Breast epithelium (tissue), 4 donors: ENCODE measurements at regions not wholly inside any gene's neighbourhood (a gene's known extent, or its start where the extent isn't known, plus 50 kb on each side); places are given as distances from the start of the nearest gene placed in this dataset.
"Not testable (repeated sequence)": the region's sequence is repeated elsewhere in the genome, so short reads cannot be mapped to it uniquely, and the experiment has no call there.

Experiments used
- DNase-seq, 2 donors: peaks; one replicate each; pipeline ENCODE4 v3.0.0-alpha.2; 2019; ENCODE audit warnings: low spot score in 2 of 2
- H3K27ac ChIP-seq, 2 donors: fragments of 200-600 bp; sonication (generic) in 1 of 2; one replicate each; pipeline ENCODE4 v1.5.1; 2016 to 2019; ENCODE audit warnings: mild to moderate bottlenecking in 1 of 2
- H3K27me3 ChIP-seq, 2 donors: fragments of 200-600 bp; sonication (generic) in 1 of 2; one replicate each; pipeline versions ENCODE4 v1.5.1 to v1.6.0; 2017 to 2019; ENCODE audit warnings: control low read depth in 1 of 2, mild to moderate bottlenecking in 1 of 2
- H3K36me3 ChIP-seq: fragments of 200-600 bp; one replicate; pipeline ENCODE4 v1.5.1; 2019
- H3K4me1 ChIP-seq, 2 donors: fragments of 200-600 bp; sonication (generic); one replicate each; pipeline ENCODE4 v1.5.1; 2016 to 2019; ENCODE audit warnings: control low read depth in 1 of 2
- H3K4me3 ChIP-seq, 3 donors: fragments of 200-600 bp; sonication (generic); 1 replicate in 2 of 3; 2 replicates in 1 of 3; pipeline ENCODE4 v1.5.1; 2016 to 2019; ENCODE audit warnings: mild to moderate bottlenecking in 3 of 3, moderate library complexity in 2 of 3
- H3K9me3 ChIP-seq, 2 donors: fragments of 200-600 bp; sonication (generic) in 1 of 2; one replicate each; pipeline ENCODE4 v1.5.1; 2016 to 2019; ENCODE audit warnings: control low read depth in 1 of 2
- POLR2A ChIP-seq: fragments of 450-650 bp; IDR thresholded peaks from one replicate; pipeline ENCODE4 v1.6.1; 2016; ENCODE audit warnings: antibody characterized with exemption, mild to moderate bottlenecking, moderate library complexity
- POLR2AphosphoS5 ChIP-seq, 3 donors: sonication (generic); formaldehyde crosslinking; IDR thresholded peaks; one replicate each; pipeline ENCODE4 v1.6.1; 2017; ENCODE audit warnings: antibody characterized with exemption in 3 of 3
- intact Hi-C: fragments of 100-400 bp; cut with DNase I; formaldehyde crosslinking; loops from one replicate; pipeline ENCODE4 v1.15.1; 2023; ENCODE audit warnings: low total_unique reads
- TF ChIP-seq, protein P1 (sequence below), 3 donors: fragments of 450-650 bp; IDR thresholded peaks; one replicate each; pipeline ENCODE4 v1.5.1; 2016 to 2017; ENCODE audit warnings: antibody characterized with exemption in 3 of 3, mild to moderate bottlenecking in 3 of 3, moderate library complexity in 3 of 3

DNA sequence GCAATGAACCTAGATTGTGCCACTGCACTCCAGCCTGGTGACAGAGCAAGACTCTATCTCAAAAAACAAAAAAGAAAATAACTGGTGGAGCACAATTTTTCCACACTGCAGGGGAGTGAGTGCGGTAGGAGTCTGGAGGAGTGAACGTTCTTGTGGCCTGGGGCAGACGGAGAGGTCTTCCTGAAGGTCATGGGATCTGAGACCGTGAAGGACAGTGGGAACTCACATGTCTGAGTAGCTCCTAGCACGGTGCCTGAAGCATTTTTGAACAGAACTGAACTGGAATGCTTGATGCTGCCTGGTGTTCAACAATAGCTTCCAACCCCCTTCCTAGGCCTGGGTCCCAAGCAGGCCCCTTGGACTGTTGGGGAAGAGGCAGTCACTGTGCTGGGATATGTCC is 84.3 kb upstream of the PODXL start:
- Histone ChIP-seq H3K27me3 (no peaks in the 10 kb centered on the region), H3K4me1 (no peaks in the 10 kb centered on the region), H3K36me3 (no peaks in the 10 kb centered on the region), H3K9me3 (no peaks in the 10 kb centered on the region), H3K4me3 (no peak overlapping the region), H3K27ac (no peak overlapping the region)
- no peak for DNase-seq
- TF ChIP-seq, protein P1, sequence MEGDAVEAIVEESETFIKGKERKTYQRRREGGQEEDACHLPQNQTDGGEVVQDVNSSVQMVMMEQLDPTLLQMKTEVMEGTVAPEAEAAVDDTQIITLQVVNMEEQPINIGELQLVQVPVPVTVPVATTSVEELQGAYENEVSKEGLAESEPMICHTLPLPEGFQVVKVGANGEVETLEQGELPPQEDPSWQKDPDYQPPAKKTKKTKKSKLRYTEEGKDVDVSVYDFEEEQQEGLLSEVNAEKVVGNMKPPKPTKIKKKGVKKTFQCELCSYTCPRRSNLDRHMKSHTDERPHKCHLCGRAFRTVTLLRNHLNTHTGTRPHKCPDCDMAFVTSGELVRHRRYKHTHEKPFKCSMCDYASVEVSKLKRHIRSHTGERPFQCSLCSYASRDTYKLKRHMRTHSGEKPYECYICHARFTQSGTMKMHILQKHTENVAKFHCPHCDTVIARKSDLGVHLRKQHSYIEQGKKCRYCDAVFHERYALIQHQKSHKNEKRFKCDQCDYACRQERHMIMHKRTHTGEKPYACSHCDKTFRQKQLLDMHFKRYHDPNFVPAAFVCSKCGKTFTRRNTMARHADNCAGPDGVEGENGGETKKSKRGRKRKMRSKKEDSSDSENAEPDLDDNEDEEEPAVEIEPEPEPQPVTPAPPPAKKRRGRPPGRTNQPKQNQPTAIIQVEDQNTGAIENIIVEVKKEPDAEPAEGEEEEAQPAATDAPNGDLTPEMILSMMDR (IDR thresholded peaks at IDR 0.05) = no peak
- TF ChIP-seq POLR2A (no peak), POLR2AphosphoS5 (IDR thresholded peaks at IDR 0.05) (no peak)
- intact Hi-C loops = no loop called here

DNA sequence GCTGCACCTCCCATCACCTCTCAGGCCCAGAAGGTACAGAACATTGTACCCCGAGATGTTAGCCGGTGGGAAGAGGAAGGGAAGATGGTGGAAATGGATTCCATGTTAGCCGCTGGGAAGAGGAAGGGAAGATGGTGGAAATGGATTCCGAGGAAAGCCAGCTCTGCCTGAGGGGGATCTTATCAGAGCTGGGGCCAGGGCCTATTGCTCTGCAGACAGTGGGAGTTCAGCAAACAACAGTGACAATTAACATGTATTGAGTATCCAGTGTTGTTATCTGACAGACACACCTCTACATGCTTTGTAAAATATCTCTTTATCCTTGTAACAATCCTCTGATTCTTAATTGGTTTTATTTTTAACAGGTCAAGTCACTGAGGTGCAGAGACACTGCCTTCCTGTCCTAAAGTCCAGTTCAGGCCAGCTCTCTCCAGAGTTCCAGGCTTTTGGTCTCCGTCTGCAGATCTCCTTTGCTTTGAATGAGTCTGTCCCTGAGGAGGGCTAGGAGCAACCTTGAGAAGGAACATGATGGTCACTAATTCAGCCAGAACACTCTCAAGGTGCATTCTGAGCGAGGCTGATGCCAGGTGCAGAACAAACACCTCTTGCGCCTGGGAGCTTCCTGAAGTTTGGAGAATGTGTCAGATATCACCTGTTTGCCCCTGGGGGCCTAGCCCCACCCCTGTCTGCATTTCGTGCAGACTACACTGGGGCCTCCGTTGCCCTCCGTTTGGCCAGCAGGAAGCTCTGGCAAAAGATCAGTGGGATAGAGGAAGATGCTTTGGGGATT is 82.4 kb upstream of the PODXL start:
- DNase-seq = no peak
- Histone ChIP-seq H3K4me3 (no peak overlapping the region), H3K9me3 (no peaks in the 10 kb centered on the region), H3K36me3 (no peaks in the 10 kb centered on the region), H3K27me3 (no peaks in the 10 kb centered on the region), H3K4me1 (no peaks in the 10 kb centered on the region), H3K27ac (no peak overlapping the region)
- TF ChIP-seq, protein P1 (IDR thresholded peaks at IDR 0.05) = no peak
- no peak for TF ChIP-seq POLR2A
- TF ChIP-seq POLR2AphosphoS5 (IDR thresholded peaks at IDR 0.05) = no peak
- intact Hi-C loops = no loop called here

DNA sequence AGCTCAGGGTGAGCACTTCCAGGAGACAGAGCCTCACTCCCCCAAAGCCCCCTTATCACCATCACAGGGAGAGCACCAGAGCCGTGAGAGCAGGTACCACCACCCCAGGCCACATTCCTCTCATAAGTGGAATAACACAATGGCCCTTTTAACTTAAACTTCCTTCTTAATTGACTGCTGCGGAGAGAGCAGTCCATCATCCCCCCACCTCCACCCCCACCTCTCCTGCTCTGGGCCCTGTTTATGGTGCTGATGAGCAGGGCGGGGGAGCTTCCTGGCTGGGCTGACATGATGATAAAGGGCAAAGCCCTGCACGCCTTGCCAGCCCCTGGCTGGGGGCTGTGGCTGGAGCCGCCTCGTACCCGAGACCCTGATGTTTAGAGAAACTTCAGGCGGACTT is 81.4 kb upstream of the PODXL start:
- Histone ChIP-seq H3K4me1 (no peaks in the 10 kb centered on the region), H3K9me3 (no peaks in the 10 kb centered on the region), H3K27me3 (no peaks in the 10 kb centered on the region), H3K36me3 (no peaks in the 10 kb centered on the region), H3K4me3 (no peak overlapping the region), H3K27ac (no peak overlapping the region)
- TF ChIP-seq, protein P1 (IDR thresholded peaks at IDR 0.05) = no peak
- intact Hi-C loops = no loop called here
- no peak for DNase-seq

DNA sequence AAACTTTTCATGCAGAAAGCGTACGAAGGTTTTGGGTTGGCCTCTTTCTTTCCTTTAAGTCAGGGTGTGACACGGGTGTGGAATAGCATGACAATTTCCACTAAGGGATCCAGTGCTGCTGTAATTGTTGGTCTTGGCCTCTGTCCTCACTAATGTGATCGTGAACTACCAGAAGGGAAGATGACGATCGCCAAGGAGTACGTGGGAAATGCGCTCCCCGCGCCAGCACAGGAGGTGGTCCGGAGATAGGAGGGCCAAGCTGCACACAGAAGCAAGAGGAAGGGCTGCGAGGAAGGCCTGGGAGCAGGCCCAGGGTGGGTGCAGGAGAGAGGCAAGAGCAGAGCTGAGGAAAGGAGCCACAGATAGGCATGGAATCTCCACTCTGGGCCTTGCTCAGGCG is 79.7 kb upstream of the PODXL start:
- no peaks in the 10 kb centered on the region for H3K4me1 ChIP-seq
- no peak for DNase-seq
- no peaks in the 10 kb centered on the region for H3K9me3 ChIP-seq
- H3K36me3 ChIP-seq = no peaks in the 10 kb centered on the region
- no peak overlapping the region for H3K4me3 ChIP-seq
- intact Hi-C loops = no loop called here
- no peak overlapping the region for H3K27ac ChIP-seq
- TF ChIP-seq, protein P1 (IDR thresholded peaks at IDR 0.05) = no peak
- TF ChIP-seq POLR2AphosphoS5 (IDR thresholded peaks at IDR 0.05) (no peak), POLR2A (no peak)
- no peaks in the 10 kb centered on the region for H3K27me3 ChIP-seq

DNA sequence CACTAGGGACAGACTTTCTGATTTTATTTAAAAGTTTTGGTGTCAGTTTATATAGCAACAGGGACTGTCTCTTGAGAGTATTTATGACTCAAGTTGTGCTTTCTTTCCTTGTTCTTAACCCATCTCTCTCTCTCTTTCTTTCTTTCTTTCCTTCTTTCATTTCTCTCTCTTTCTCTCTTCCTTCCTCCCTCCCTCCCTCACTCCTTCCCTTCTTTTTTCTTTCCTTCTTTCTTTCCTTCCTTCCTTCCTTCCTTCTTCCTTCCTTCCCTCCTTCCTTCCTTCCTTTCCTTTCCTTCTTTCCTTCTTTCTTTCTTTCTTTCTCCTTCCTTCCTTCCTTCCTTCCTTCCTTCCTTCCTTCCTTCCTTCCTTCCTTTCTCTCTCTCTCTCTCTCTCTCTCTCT is 77.8 kb upstream of the PODXL start:
- DNase-seq, H3K4me3 ChIP-seq, H3K9me3 ChIP-seq, H3K4me1 ChIP-seq, H3K36me3 ChIP-seq, intact Hi-C loops, H3K27ac ChIP-seq, H3K27me3 ChIP-seq: not testable (repeated sequence)
